IPS-NIHi7 (cell line): ENCODE measurements at regions not wholly inside any gene's neighbourhood (a gene's known extent, or its start where the extent isn't known, plus 50 kb on each side); places are given as distances from the start of the nearest gene placed in this dataset.

ENCODE experiments used
- DNase-seq: peaks from one replicate; pipeline ENCODE4 v3.0.0; 2012; ENCODE audit warnings: mixed read lengths; ENCODE audit errors: extremely low spot score

DNA sequence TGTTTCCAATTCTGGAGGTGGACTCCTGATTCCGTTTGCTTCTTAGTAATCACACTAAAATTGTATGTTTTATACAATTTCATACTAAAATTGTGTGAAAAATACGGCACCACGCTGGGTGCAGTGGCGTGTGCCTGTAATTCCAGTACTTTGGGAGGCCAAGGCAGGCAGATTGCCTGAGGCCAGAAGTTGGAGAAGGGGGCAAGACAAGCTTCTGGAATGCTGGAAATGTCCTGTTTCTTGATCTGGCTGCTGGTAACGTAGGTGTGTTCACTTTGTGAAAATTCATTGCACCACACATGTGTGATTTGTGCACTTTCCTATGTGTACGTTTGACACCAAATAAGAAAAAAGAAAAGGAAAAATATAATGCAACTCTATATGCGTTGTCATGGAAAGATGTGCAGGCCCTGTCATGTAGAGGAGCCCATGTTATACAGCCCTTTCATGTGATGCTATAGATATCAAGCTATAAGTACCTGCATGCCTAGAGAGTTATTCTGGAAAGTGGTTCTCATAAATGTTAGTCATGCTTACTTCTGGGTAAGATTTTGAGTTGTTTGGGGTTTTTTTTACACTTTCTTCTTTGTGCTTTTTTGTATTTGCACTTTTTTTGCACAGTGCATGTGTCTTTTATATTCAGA lies 119.9 kb downstream of the TMEM174 start:
- DNase-seq = no peak

DNA sequence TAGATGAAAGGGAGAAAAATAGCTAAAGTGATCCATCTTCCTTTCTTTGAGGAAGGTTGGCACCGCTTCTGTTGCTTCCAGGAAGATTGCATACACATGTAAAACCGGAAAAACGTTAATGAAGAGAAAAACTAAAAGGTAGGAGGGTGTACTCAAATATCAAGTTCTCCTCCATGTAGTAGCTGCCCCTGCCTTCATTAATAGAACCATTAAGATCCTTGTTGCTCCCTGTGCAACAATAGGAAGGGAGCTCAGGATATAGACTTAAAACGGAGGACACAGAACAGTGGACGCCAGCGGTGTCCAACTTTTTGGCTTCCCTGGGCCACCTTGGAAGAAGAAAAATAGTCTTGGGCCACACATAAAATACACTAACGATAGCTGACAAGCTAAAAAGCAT lies 118.9 kb downstream of the TMEM174 start:
- no peak for DNase-seq

DNA sequence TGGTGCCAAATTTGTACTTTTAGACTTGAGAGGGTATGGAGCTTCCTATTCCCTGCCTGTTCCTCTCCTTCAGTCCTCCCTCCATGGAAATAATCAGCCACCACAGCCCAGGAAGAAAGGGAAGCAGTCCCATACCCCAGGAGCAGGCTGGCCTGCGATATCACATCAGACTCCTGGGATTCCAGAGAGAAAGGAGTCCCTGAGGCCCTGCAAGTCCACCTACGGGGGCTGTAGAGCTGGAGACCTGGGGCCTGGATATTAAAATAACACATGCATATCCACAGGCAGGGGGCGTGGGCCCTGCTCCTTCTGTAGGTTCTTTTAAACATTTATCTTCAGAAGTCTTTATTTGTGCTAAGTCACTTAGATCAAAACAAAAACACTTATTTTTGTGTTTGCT lies 117.2 kb downstream of the TMEM174 start:
- no peak for DNase-seq

DNA sequence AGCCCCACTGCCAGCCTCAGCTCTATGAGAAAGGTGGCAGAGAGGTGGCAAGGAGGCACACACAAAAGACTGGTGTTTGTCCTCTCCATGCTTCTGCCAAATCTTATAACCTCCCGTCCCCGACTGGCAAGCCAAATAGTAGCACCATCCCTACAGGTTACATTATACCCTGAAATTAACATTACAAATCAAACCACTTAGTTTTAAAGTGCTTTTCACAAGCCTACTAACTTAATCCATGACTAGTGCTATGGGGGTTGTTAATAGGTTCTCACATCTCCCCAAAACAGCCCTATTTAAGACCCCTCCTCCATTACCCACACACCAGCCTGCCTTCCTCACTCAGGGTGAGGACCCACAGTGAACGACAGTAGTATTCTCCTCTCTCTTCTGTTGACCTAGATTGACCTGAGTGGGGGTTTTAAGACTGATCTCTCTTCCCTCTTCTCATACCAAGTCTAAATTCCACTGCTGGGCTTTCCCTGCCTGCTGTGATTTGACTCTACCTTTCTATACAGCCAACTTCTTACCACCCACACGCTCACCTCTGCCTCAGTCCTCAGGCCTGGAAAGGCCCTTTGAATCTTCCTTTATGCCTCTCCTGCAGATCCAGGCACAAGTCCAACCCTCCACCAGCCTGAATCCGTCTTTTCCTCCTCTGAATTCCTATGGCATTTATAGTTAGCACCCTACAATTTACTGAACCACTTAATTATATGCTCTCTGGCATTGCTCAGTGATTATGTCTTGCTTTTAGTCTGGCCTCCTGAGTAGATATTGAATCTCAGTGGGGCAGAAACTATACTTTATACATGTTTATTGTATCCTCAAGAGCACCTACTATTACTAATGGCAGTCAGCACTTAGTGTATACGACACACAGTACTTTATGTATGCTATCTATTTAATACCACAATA lies 116.1 kb downstream of the TMEM174 start:
- no peak for DNase-seq

DNA sequence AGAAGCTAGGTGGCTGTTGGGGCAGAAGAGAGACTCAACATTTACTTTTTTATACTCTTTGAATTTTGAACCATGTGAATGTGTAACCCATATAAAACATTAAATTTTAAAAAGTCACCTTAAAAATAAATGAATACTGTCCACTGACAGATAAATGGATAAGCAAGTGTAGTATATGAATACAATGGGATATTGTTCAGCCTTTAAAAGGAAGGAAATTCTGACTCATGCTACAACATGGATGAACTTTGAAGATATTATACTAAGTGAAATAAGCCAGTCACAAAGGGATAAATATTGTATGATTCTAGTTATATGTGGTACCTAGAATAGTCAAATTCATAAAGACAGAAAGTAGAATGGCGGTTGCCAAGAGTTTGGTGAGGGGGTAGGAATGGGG lies 113.9 kb downstream of the TMEM174 start:
- DNase-seq = no peak

DNA sequence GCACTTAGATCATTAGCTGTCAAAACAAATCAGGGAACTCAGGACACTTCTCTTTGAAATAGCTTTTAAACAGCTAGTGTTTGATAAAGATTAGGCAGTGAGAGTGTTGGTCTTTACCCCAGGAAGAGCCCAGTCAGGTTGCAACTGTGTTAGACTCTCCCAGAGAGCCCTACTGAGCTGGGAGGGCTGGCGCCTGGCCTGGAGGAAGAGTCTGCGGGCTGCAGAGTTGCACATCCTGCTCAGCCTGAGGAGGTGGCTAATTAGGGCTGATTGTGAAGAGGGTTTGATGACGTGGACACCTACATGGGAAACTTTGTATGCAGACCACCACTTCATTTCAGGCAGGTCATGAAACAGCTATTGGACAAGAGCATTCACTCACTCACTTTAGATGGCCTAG lies 112.0 kb downstream of the TMEM174 start:
- DNase-seq = no peak

DNA sequence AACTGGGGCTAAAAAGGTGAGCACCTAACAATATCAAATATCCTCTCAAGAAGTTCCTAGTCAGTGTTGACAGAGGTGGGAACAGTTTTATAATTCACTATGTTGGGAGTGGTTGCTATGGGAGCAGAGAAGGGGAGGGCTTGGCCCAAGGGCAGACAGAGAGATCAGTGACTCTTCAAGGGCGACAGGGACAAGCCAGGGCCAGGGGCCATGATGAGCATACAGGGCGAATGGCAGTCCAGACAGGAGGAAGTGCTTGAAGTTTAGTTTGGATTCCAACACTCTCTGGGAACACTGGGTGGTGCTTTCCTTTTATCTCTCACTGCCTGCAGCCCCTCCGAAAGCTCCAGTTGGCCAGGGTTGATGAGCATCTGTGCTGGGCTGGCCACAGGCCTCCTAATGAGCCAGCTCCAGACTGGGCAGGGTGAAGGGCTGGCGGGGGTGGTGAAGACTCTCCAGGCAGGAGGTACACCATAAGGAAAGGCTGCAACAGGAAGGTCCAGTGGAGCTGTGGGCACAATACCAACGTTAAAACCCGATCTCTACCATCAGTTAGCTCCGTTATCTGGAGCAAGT lies 111.3 kb downstream of the TMEM174 start:
- no peak for DNase-seq

DNA sequence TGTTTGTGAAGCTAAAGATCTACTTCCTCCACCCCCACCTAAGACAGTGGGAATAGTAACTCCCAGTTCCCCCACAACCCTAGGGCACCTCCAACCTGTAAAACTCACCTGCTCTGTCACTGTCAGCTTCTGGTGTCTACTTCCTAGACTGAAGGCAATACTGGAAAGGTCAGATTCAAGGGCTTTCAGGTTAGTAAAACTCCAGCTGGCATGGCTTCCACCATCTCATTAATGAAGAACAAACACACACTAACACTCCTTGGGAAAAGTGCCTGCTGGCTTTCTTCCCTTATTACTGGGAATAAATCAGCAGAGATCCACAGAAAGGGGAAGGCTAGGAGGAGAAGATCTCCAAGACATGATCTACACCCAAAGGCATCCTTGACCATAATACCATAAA lies 109.9 kb downstream of the TMEM174 start:
- no peak for DNase-seq

DNA sequence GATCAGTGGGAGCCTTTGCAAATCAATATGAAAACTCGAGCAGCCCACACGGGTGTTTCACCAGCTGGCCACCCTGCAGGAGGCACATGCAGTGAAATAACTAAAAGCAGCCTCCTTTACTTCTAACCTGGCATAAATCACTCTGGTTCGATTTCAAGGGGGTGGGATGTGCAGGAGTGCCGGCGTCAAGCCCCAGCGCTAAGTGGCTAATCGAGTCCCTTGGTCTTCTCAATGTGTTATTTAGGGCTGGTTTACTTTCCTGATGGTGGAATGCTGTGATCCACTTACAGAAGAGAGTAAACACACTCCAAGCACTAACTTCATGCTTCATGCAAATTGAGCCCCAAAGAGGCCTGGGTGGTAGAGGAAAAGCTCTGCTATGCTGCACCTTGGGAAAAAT lies 109.4 kb downstream of the TMEM174 start:
- DNase-seq = no peak

DNA sequence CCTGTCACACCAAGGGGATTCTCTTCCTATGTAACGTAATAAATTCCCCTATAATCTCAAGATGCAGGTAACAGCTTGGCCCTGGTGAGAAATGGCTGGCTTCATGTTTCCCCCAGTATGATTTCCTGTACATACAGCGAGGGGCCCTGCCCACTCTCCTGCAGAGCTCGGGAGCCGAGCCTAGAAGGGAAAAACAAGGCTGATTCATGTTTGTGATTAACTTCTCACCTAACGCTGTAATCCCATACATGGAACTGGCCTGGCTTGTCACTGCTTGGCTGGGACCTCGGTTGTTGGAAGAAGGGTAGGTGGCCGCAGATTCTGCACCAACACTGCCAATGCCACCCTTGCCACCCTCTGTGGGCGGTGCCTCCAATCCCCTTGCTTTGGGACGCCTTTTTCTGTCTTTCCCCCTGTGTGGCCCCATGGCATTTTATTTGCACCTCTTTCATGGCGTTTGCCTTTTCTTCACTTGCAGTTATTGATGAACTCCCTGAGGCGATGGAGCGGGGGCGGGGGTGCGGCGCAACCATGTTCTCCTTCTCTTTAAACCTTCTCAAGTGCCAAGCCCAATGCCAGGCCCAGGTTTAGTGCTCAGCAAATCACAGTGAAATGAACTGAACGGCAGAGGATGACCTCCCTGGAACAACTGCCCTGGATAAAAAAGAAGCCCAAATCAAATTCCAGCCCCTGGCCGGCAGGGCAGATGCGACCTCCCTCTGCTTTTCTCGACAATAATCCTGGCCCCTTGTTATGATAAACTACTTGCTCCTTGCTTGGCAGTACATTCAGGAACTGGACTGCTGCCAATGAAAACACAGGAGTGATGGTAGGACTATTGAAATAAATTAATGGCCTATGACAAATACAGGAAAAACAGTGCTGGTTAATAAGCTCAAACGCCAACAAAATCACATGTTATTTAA lies 108.1 kb downstream of the TMEM174 start:
- no peak for DNase-seq

DNA sequence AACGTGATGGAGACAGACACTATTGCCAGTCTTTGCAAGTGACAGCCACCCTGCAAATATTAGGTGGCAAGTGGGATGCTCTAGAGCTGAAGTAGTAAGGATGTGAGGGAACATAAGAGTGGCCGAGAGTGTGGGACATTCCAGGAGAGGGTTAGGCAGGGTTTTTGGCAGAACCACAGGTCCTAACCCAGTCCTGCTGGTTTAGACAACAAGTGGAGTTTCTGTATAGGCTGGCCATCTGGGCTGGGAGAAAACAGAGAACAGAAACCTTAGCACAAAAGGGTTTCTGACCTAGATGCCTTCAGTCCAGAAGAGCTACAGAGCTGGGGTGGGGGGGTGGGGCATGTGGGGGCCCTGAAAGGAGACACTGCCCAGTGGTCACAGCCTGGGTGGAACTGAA lies 107.4 kb downstream of the TMEM174 start:
- DNase-seq = no peak

DNA sequence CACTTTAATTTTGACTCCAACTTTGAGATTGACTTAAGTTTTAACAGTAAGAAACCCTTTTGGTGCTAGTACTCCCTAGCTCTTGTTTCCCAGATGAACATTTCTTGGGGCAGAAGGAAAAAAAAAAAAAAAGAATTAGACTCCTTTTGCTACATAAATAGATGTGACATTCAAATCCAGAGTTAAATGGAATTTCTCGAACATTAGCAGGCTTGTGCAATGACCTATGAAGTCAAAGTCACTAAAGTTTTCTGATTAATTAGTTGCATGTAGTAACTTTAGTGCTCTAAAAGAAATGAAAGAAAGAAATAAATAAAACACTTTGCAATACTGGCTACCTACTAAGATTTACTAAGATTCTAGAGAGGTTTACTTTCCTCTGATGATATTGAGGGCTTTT lies 106.8 kb downstream of the TMEM174 start:
- no peak for DNase-seq

DNA sequence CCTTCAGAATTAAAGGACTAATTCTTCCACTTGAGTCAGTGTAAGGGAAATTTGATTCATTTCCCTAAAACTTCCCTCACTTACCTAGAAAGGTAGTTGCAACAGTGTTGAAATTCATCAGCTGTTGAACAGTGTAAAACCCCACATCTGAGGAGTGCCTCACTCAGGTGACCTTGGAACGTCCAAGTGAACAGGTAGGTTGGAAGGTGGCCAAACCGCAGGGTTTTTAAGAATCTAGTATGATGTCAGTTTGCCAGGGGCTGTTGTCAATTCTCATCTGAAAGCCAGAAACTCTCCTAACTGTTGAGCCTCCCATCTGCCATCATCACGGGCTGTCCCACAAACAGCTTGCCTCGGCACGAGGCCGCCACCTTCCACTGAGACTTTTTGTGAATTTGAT lies 105.7 kb downstream of the TMEM174 start:
- no peak for DNase-seq

DNA sequence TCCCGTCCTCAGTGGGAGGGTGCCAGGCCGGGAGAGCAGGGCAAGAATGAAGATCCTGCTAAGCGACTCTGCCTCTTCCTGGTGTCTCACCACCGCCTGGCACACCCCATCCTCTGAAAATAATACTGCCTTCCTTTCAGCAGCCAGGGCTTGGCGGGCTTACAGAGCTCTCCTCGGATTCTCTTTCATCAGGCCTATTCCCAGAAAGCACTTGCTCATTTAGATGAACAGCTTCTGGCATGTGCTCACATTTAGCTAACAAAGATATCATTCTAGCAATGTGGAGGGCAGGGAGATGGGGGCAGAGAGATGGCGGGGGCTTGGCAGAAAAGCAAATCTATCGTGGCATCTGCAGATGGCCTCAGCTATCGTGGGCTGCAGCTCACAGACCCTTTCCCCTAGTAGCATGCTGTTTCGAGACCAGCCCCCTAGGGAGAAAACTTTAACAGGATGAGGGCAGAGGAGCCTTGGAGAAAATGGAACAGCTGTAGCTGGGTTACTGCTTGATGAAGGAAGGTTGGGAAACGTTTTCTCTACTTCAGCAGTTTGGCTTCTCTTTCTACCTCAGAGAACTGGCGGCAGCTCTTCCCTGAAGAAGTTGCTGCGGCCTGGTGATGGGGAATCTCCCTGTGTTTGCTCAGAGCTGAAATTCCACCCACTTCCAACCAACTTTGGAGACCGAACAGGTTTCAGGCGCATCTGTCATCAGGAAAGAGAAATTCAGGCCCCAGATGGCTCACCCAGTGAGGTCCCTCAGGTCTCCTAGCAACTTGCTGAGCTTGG lies 102.1 kb downstream of the TMEM174 start:
- DNase-seq = no peak

DNA sequence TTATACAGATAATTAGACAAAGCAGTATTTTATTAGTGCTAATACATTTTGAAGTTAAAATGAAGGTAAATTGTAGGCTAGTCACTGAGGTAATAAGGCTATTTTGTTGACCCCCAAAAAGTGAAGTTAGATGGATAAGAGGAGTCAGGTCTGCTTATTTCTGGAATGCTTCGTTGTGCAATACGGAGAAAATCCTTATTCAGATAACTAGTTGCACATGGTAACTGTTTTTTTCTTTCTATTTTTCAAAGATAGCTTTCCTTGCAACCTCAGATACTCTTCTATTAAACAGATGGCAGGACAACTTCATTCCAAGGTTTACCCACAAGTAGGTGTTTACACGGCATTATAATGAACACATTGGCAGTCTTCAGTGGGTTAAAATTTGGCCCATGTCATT lies 101.1 kb downstream of the TMEM174 start:
- no peak for DNase-seq

DNA sequence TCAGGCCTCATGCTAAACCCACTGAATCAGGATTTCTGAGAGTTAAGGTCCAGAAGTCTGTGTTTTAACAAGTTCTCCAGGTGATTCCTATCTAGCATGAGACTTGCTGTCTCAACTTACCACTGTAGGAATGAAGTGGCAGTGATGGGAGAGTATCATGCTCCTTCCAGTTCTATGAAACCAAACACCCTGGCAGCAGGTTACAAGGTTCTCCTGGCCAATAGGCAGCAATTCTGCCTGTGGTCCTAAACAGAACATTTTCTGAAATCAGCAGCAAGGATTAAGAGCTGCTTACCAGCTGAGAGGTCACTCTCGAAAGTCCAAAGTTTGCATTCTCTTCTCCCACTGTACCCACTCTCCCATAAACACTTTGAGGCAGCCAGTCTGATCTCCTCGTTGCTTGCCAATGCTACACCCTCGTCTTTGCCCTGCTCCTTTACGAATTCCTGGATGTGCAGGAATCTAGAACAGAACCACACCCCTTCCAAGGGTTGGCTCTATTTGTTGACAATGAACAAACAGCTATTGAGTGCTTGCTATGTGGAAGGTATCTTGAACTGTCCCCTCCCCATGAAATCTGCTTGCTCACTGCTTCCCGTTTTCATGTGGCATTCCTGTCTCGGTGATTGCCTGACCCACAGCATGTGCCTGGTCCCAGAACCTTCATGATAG lies 100.5 kb downstream of the TMEM174 start:
- no peak for DNase-seq

DNA sequence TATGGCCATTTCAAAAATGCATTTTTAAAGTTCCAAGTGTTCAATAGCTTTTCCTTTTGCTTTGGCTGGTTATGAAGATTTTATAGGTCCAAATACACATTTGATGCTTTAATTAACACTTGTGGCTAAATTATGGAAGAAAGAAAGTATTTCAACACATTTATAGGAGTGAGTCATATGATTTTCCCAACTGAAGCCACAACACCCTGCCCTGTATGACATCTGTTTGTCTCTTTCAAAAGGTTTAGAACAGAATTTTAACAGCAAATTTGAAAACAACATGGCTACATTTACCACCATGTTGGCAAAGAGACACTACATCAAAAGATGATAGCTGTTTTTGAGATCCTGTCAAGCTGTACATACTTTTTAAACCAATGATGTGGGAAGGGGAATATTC lies 99.4 kb downstream of the TMEM174 start:
- DNase-seq = no peak

DNA sequence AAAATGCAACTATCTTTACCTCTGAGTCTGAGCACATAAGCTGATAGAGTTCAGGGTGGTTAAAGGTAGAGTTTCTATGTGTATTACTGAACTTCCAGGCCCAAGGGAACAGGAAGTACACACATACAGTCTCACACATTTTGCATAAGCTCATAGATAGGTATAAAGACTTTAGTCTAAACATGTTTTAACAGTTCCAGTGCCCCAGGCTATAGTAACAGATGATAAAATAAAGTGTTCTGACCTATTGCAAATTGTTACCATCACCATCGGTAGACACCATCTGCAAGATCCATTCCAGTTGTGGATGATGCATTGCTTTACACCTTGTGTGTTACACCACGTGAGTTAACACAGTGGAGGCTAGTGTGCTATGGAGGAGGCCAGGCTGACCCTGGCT lies 95.8 kb downstream of the TMEM174 start:
- DNase-seq = no peak

DNA sequence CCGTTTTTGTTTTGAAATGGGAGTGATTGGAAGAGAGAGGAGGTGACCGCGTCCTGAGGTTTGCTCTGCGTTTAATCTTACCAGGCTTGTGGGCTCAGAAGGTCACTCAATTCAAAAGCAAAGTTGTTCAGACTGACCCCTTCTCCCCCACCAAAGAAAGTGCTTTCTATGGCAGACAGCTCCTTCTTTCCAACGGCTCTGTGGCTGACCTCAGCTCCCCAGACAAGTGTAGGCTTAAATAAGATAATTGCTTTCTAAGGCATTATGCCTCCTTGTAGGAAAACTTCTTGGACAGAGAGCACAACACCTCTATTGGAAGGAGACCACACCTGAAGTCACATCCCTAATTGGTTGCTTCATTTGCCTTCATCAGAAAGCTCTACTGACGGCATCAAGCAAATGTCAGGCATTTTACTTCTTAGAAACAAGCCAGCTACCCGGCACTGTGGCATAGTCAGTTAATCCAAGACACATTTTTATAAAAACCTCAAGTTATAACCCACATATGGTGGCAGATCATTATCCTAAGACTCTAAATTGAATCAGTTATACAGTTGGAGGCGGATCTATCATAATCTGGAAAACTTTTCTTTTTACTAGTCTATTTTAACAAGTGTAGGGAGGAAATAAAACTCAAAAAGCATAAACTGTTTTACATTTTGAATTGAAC lies 94.9 kb downstream of the TMEM174 start:
- DNase-seq = no peak
